ENCODE measurements at regions not wholly inside any gene's neighbourhood (a gene's known extent, or its start where the extent isn't known, plus 50 kb on each side); places are given as distances from the start of the nearest gene placed in this dataset.

DNA sequence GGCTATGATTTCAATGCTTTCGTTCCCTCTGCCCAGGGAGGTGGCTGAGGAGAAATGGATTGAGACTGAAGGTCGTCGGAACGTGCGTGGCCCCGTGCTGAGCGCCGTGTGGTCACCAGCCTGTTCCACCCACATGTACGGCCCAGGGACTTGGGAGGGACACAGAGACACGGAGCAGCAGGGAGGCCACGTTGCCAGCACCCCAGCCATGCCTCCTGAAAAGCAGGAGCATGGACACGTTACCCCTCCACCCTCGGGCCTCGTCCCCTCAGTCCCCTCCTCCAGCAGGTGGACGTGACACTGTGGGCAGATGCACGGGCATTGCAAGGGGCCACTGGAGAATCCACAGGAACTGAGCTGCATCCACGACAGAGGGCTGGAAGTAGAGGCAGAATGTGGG is 133.1 kb upstream of the CST7 start:
- peaks cover 0 to 8% of the 10 kb centered on the region in 2 donors for H3K27me3 ChIP-seq
- no peak overlapping the region for H3K4me3 ChIP-seq
- H3K27ac ChIP-seq, result no peak overlapping the region
- no peaks in the 10 kb centered on the region for H3K4me1 ChIP-seq
- DNase-seq, result no peak
- TF ChIP-seq, protein P1, sequence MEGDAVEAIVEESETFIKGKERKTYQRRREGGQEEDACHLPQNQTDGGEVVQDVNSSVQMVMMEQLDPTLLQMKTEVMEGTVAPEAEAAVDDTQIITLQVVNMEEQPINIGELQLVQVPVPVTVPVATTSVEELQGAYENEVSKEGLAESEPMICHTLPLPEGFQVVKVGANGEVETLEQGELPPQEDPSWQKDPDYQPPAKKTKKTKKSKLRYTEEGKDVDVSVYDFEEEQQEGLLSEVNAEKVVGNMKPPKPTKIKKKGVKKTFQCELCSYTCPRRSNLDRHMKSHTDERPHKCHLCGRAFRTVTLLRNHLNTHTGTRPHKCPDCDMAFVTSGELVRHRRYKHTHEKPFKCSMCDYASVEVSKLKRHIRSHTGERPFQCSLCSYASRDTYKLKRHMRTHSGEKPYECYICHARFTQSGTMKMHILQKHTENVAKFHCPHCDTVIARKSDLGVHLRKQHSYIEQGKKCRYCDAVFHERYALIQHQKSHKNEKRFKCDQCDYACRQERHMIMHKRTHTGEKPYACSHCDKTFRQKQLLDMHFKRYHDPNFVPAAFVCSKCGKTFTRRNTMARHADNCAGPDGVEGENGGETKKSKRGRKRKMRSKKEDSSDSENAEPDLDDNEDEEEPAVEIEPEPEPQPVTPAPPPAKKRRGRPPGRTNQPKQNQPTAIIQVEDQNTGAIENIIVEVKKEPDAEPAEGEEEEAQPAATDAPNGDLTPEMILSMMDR (IDR thresholded peaks at IDR 0.05), result no peak
- peaks cover 0 to 4% (median 0%) of the 10 kb centered on the region in 3 donors for H3K9me3 ChIP-seq
- intact Hi-C loops (cut with DNase I; ENCODE audit: low total_unique reads), result no loop called here
- no peaks in the 10 kb centered on the region for H3K36me3 ChIP-seq

DNA sequence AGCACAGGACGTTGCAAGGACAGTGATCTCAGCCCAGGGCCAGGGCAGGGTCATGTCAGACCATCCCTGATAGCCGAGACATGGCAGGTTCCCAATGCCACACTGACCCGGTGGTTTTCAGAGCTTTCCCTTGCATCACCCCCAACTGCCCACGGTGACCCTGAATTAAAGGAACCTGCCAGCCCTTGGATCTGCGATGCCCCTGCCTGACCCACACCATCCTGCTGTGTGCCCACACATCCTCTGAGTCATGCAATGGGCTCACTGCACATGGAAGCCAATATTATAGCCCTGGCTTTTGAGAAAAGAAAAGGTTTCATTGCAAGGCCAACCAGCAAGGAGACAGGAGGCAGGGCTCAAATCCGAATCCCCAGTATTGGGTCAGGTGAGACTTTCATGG is 132.6 kb upstream of the CST7 start:
- Histone ChIP-seq H3K4me3 (no peak overlapping the region), H3K4me1 (no peaks in the 10 kb centered on the region), H3K9me3 (peaks cover 0 to 4% (median 0%) of the 10 kb centered on the region in 3 donors), H3K36me3 (no peaks in the 10 kb centered on the region), H3K27me3 (peaks cover 0 to 5% of the 10 kb centered on the region in 2 donors), H3K27ac (no peak overlapping the region)
- TF ChIP-seq, protein P1 (IDR thresholded peaks at IDR 0.05), result no peak
- intact Hi-C loops (cut with DNase I; ENCODE audit: low total_unique reads), result no loop called here
- no peak for DNase-seq

DNA sequence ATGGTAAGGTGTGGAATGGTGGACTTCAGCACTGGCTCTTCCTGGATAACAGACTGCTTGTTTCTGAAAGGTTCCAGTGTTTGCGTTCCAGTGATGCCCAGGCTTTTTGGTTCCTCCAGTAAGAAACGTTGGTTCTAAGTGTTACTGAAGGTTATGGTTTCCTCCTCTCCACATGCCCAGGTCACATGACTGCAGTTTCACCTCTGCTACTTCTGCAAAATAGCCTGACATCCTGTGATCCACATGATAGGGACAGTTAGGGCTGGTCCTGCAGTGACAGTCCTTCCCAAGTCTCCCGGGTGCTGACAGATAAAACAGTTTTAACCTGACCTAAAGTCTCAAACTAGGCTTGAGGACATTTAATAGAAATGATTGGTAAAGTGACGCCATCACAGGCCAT is 132.2 kb upstream of the CST7 start:
- DNase-seq, result no peak
- no peaks in the 10 kb centered on the region for H3K4me1 ChIP-seq
- no peak overlapping the region for H3K4me3 ChIP-seq
- H3K27me3 ChIP-seq, result peaks cover 0 to 5% of the 10 kb centered on the region in 2 donors
- TF ChIP-seq, protein P1 (IDR thresholded peaks at IDR 0.05), result no peak
- H3K27ac ChIP-seq, result no peak overlapping the region
- intact Hi-C loops (cut with DNase I; ENCODE audit: low total_unique reads), result no loop called here
- H3K9me3 ChIP-seq, result peaks cover 0 to 4% (median 0%) of the 10 kb centered on the region in 3 donors
- no peaks in the 10 kb centered on the region for H3K36me3 ChIP-seq

DNA sequence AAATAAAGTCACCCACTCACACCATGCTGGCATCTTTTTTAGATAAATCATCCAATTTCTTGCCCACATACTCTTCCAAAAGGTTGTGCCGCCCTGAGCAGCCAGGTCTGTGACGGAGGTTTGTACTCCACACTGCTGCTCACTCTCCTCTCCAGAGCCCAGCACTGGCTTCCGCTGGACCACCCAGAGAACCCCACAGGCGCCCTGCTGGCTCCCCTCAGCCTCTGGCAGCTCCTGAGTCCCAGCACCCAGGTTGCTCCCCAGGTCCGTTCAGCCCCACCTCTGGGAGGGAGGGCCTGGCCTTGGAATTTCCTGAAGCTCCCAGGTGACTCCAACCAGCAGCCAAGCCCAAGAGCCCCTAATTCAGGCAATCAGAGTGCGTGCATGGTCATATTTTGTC is 131.7 kb upstream of the CST7 start:
- TF ChIP-seq, protein P1 (IDR thresholded peaks at IDR 0.05), result no peak
- Histone ChIP-seq H3K4me1 (no peaks in the 10 kb centered on the region), H3K36me3 (no peaks in the 10 kb centered on the region), H3K27me3 (peaks cover 0 to 5% of the 10 kb centered on the region in 2 donors), H3K27ac (no peak overlapping the region), H3K4me3 (no peak overlapping the region), H3K9me3 (peaks cover 0 to 4% (median 0%) of the 10 kb centered on the region in 3 donors)
- intact Hi-C loops (cut with DNase I; ENCODE audit: low total_unique reads), result no loop called here
- DNase-seq, result no peak

DNA sequence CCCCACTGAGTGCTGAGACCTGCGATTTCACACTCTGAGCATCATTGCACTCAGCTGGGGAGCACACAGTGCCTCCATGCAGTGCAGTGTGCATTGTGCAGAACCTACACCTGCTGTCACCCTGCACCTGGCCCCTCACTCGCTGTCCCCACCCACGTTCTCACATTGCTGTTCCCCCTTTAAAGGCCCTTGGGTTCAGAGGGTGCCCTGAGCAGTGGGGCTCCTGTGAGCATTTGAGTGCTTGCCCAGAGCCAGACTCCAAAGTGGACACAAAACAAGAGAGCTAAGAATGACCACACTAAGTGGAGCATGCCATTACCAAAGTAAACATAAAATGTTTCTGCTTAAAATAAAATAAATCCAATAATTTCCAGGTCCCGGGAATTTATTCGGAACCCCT is 131.0 kb upstream of the CST7 start:
- Histone ChIP-seq H3K27me3 (peaks cover 0 to 5% of the 10 kb centered on the region in 2 donors), H3K4me3 (no peak overlapping the region), H3K4me1 (no peaks in the 10 kb centered on the region), H3K36me3 (no peaks in the 10 kb centered on the region), H3K27ac (no peak overlapping the region), H3K9me3 (peaks cover 0 to 4% (median 0%) of the 10 kb centered on the region in 3 donors)
- intact Hi-C loops (cut with DNase I; ENCODE audit: low total_unique reads), result no loop called here
- TF ChIP-seq, protein P1 (IDR thresholded peaks at IDR 0.05), result no peak
- no peak for DNase-seq
